Activated CD8-positive, alpha-beta memory T cell treated with anti-CD3 and anti-CD28 coated beads, Interleukin-2, amount 10 ng/mL, durations not matched to agents 7 days and 5 days (primary cell): ENCODE measurements at regions not wholly inside any gene's neighbourhood (a gene's known extent, or its start where the extent isn't known, plus 50 kb on each side); places are given as distances from the start of the nearest gene placed in this dataset.

Experiments
- ATAC-seq: fragments of 150-1000 bp; cut with Tn5 transposase; one replicate; pipeline ENCODE4 v1.10.0; 2021; ENCODE audit warnings: moderate library complexity
- CTCF ChIA-PET: fragments of 350-600 bp; sonication (Branson Sonifier 250); formaldehyde crosslinking; loops from one replicate; lab custom pipeline; 2021; ENCODE audit warnings: antibody characterized with exemption; lab: Charles Lee
- DNase-seq: peaks from one replicate; pipeline ENCODE4 v3.0.0-alpha.2; 2020
- H3K27ac Mint-ChIP-seq: one replicate; pipeline ENCODE4 v1.8.0; 2021; ENCODE audit warnings: mild to moderate bottlenecking, mixed read lengths
- H3K27me3 Mint-ChIP-seq: one replicate; pipeline ENCODE4 v1.8.0; 2021; ENCODE audit warnings: mixed read lengths
- H3K36me3 Mint-ChIP-seq: one replicate; pipeline ENCODE4 v1.8.0; 2021; ENCODE audit warnings: mild to moderate bottlenecking, mixed read lengths
- H3K4me1 Mint-ChIP-seq: one replicate; pipeline ENCODE4 v1.8.0; 2021; ENCODE audit warnings: mixed read lengths
- H3K4me3 Mint-ChIP-seq: one replicate; pipeline ENCODE4 v1.8.0; 2021; ENCODE audit warnings: mild to moderate bottlenecking, moderate library complexity, mixed read lengths
- H3K9me3 Mint-ChIP-seq: one replicate; pipeline ENCODE4 v1.8.0; 2022; ENCODE audit warnings: low read depth, mixed read lengths

- H3K9me3 Mint-ChIP-seq, result peaks cover 21% of the 10 kb centered on the region
- H3K4me3 Mint-ChIP-seq, result no peak overlapping the region
- CTCF ChIA-PET, result no interaction called here
- no peaks in the 10 kb centered on the region for H3K27me3 Mint-ChIP-seq
- no peaks in the 10 kb centered on the region for H3K4me1 Mint-ChIP-seq
- no peak overlapping the region for H3K27ac Mint-ChIP-seq
- no peaks in the 10 kb centered on the region for H3K36me3 Mint-ChIP-seq
- no peak for DNase-seq
- ATAC-seq, result no peak
Observed at GRCh38 chr4:12242354-12242753, 813.7 kb upstream of the HS3ST1 start.

DNA sequence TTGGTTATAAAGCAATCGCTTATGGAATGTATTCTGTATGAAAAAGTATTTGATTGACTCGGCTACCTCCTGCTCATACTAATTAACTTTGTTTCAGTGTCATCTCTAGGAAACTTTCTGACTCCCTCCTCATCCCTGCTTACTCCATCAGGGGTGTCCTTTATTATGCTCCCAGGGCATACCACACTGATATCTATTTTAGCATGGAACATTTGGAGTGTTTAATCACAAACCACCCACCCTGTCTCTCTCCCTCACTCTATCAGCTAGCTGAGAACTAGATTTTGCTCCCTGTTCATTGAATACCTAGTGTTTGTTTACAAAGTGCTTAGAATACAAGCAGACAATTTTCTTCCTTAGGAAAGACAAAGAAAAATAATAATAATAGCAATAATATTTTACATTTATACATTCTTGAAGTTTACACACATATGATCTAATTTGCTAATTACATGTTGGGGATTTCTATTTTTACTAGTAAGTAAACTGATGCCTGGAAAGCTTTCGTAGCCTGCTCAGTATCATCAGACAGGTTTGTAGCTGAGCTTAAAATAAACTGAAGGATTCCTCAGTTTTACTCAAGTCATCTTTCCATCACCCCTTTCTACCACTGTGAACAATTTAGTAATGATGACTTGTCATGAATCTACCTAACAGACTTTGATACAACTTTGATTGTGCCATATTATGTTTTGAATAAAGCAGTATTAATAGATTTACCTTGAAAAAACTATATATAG lies 811.4 kb upstream of the HS3ST1 start:
- Mint-ChIP-seq H3K4me1 (no peaks in the 10 kb centered on the region), H3K9me3 (peaks cover 24% of the 10 kb centered on the region), H3K4me3 (no peak overlapping the region), H3K27ac (no peak overlapping the region), H3K36me3 (no peaks in the 10 kb centered on the region), H3K27me3 (no peaks in the 10 kb centered on the region)
- CTCF ChIA-PET, result no interaction called here
- ATAC-seq (no peak), DNase-seq (no peak)

- CTCF ChIA-PET, result no interaction called here
- H3K4me3 Mint-ChIP-seq, result no peak overlapping the region
- ATAC-seq, result no peak
- no peak for DNase-seq
- H3K4me1 Mint-ChIP-seq, result no peaks in the 10 kb centered on the region
- no peaks in the 10 kb centered on the region for H3K27me3 Mint-ChIP-seq
- H3K27ac Mint-ChIP-seq, result no peak overlapping the region
- no peaks in the 10 kb centered on the region for H3K36me3 Mint-ChIP-seq
- H3K9me3 Mint-ChIP-seq, result peaks cover 5% of the 10 kb centered on the region
Observed at GRCh38 chr4:12231098-12231497, 802.4 kb upstream of the HS3ST1 start.

DNA sequence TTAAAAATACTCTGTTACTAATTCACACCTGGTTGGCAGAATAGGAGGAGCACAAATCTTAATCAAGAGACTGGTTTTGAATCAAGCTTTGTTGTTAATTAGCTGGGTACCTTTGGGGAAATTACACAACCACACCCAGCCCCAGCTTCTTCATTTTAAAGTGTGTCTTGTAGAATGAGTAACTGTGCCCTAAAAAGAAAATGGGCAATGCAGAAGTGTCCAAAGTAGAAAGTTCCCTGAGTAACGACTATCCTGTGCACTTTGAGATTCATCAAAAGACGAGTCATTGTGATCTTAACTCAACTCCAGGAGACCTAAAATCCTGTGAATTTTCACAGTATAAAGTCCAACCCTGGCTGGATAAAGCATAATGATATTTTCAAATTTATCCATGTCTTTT lies 792.3 kb upstream of the HS3ST1 start:
- no peaks in the 10 kb centered on the region for H3K36me3 Mint-ChIP-seq
- CTCF ChIA-PET, result no interaction called here
- H3K4me3 Mint-ChIP-seq, result no peak overlapping the region
- no peak for DNase-seq
- no peak for ATAC-seq
- no peak overlapping the region for H3K27ac Mint-ChIP-seq
- no peaks in the 10 kb centered on the region for H3K4me1 Mint-ChIP-seq
- H3K9me3 Mint-ChIP-seq, result peaks cover 5% of the 10 kb centered on the region
- H3K27me3 Mint-ChIP-seq, result no peaks in the 10 kb centered on the region

DNA sequence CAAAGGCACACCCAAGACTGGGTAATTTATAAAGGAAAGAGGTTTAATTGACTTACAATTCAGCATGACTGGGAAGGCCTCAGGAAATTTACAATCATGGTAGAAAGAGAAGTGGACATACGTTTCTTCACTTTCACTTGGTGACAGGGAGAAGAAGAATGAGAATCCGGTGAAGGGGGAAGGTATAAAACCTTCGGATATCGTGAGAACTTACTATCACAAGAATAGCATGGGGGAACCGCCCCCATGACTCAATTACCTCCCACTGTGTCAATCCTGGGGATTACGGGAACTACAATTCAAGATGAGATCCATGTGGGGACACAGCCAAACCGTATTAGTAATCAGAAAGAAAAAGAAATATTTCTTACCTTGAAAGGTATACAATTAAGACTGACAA lies 782.9 kb upstream of the HS3ST1 start:
- Mint-ChIP-seq H3K4me3 (no peak overlapping the region), H3K27ac (no peak overlapping the region), H3K4me1 (no peaks in the 10 kb centered on the region), H3K27me3 (no peaks in the 10 kb centered on the region), H3K36me3 (no peaks in the 10 kb centered on the region), H3K9me3 (peaks cover 2% of the 10 kb centered on the region)
- CTCF ChIA-PET, result no interaction called here
- DNase-seq (no peak), ATAC-seq (no peak)

- Mint-ChIP-seq H3K4me1 (no peaks in the 10 kb centered on the region), H3K4me3 (no peak overlapping the region), H3K36me3 (no peaks in the 10 kb centered on the region), H3K27ac (no peak overlapping the region), H3K9me3 (peaks cover 10% of the 10 kb centered on the region), H3K27me3 (no peaks in the 10 kb centered on the region)
- no peak for DNase-seq
- CTCF ChIA-PET, result no interaction called here
- no peak for ATAC-seq
Observed at GRCh38 chr4:12207396-12207795, 778.7 kb upstream of the HS3ST1 start.

GRCh38 chr4:12206091-12206490 lies 777.4 kb upstream of the HS3ST1 start:
- no peak overlapping the region for H3K4me3 Mint-ChIP-seq
- no peak overlapping the region for H3K27ac Mint-ChIP-seq
- DNase-seq, result no peak
- CTCF ChIA-PET, result no interaction called here
- ATAC-seq, result no peak
- H3K36me3 Mint-ChIP-seq, result no peaks in the 10 kb centered on the region
- no peaks in the 10 kb centered on the region for H3K27me3 Mint-ChIP-seq
- peaks cover 11% of the 10 kb centered on the region for H3K9me3 Mint-ChIP-seq
- H3K4me1 Mint-ChIP-seq, result no peaks in the 10 kb centered on the region

- no peaks in the 10 kb centered on the region for H3K4me1 Mint-ChIP-seq
- no peak overlapping the region for H3K27ac Mint-ChIP-seq
- no peaks in the 10 kb centered on the region for H3K27me3 Mint-ChIP-seq
- CTCF ChIA-PET, result no interaction called here
- ATAC-seq (no peak), DNase-seq (no peak)
- H3K9me3 Mint-ChIP-seq, result peaks cover 15% of the 10 kb centered on the region
- no peak overlapping the region for H3K4me3 Mint-ChIP-seq
- no peaks in the 10 kb centered on the region for H3K36me3 Mint-ChIP-seq
Observed at GRCh38 chr4:12203945-12204344, 775.3 kb upstream of the HS3ST1 start.

DNA sequence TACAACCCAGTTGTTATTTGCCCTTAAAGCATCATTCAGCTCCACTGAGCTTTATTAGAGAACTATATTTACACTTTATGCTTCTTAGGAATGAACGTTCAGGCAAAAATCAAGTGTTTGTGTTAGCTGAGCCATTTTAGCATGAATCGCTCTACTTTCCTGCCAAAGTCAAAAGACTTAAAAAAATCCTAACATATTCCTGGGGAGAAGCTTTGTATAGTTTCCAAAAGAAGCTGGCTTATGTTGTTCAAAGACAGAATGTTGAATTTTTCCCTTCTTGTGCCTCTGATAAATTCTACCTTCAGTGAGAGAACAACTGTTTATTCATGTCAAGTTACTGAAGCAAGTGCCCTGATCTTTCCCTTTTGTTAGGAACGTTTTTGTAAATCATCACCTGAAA lies 771.5 kb upstream of the HS3ST1 start:
- H3K27me3 Mint-ChIP-seq, result no peaks in the 10 kb centered on the region
- CTCF ChIA-PET, result no interaction called here

GRCh38 chr4:12186526-12186925 lies 757.8 kb upstream of the HS3ST1 start:
- CTCF ChIA-PET, result no interaction called here
- DNase-seq (no peak), ATAC-seq (no peak)
- Mint-ChIP-seq H3K36me3 (no peaks in the 10 kb centered on the region), H3K4me1 (no peaks in the 10 kb centered on the region), H3K9me3 (peaks cover 5% of the 10 kb centered on the region), H3K4me3 (no peak overlapping the region), H3K27me3 (no peaks in the 10 kb centered on the region), H3K27ac (no peak overlapping the region)

More for the DNA sequence above, 771.5 kb upstream of the HS3ST1 start:
- no peak overlapping the region for H3K27ac Mint-ChIP-seq
- peaks cover 21% of the 10 kb centered on the region for H3K9me3 Mint-ChIP-seq
- H3K4me1 Mint-ChIP-seq, result no peaks in the 10 kb centered on the region
- no peak for ATAC-seq
- no peaks in the 10 kb centered on the region for H3K36me3 Mint-ChIP-seq
- DNase-seq, result no peak
- no peak overlapping the region for H3K4me3 Mint-ChIP-seq

- CTCF ChIA-PET, result no interaction called here
- Mint-ChIP-seq H3K27ac (no peak overlapping the region), H3K27me3 (no peaks in the 10 kb centered on the region), H3K9me3 (peaks cover 7% of the 10 kb centered on the region), H3K36me3 (no peaks in the 10 kb centered on the region), H3K4me1 (no peaks in the 10 kb centered on the region), H3K4me3 (no peak overlapping the region)
- no peak for DNase-seq
- no peak for ATAC-seq
Observed at GRCh38 chr4:12178614-12179610, 750.2 kb upstream of the HS3ST1 start.

DNA sequence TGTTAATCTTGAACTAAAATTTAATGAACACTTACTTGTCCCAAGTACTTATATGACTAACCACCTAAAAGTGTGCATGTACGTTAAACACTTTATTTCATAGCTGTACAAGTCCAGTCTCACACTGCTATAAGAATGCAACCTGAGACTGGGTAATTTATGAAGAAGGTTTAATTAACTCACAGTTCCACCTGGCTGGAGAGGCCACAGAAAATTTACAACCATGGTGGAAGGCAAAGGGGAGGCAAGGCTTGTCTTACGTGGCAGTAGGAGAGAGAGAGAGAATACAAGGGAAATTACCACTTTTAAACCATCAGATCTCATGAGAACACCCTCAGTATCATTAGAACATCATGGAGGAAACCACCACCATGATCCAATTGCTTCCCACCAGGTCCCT lies 748.7 kb upstream of the HS3ST1 start:
- ATAC-seq (no peak), DNase-seq (no peak)
- Mint-ChIP-seq H3K27me3 (no peaks in the 10 kb centered on the region), H3K4me1 (no peaks in the 10 kb centered on the region), H3K27ac (no peak overlapping the region), H3K4me3 (no peak overlapping the region), H3K36me3 (no peaks in the 10 kb centered on the region), H3K9me3 (peaks cover 7% of the 10 kb centered on the region)
- CTCF ChIA-PET, result no interaction called here

GRCh38 chr4:12173496-12173895 lies 744.8 kb upstream of the HS3ST1 start:
- CTCF ChIA-PET, result no interaction called here

More at GRCh38 chr4:12173496-12173895, 744.8 kb upstream of the HS3ST1 start:
- H3K4me3 Mint-ChIP-seq, result no peak overlapping the region
- no peak overlapping the region for H3K27ac Mint-ChIP-seq
- no peaks in the 10 kb centered on the region for H3K4me1 Mint-ChIP-seq
- H3K9me3 Mint-ChIP-seq, result peaks cover 2% of the 10 kb centered on the region
- H3K36me3 Mint-ChIP-seq, result no peaks in the 10 kb centered on the region
- DNase-seq, result no peak
- no peaks in the 10 kb centered on the region for H3K27me3 Mint-ChIP-seq
- no peak for ATAC-seq
